ENCODE measurements at regions not wholly inside any gene's neighbourhood (a gene's known extent, or its start where the extent isn't known, plus 50 kb on each side); places are given as distances from the start of the nearest gene placed in this dataset.

- H3K27ac Mint-ChIP-seq: no peak overlapping the region
- ATAC-seq (replicated peaks): no peak
These were observed 75.8 kb upstream of the CCDC160 start for GRCh38 chrX:134161162-134161561.

GRCh38 chrX:134162032-134162431 is 75.0 kb upstream of the CCDC160 start:
- Mint-ChIP-seq H3K9me3 (no peaks in the 10 kb centered on the region), H3K36me3 (ENCODE audit: low read depth) (no peaks in the 10 kb centered on the region), H3K27me3 (no peaks in the 10 kb centered on the region), H3K27ac (no peak overlapping the region), H3K4me1 (peaks cover 6% of the 10 kb centered on the region), H3K4me3 (no peak overlapping the region)
- no peak for ATAC-seq (replicated peaks)

More at GRCh38 chrX:134161162-134161561, 75.8 kb upstream of the CCDC160 start:
- Mint-ChIP-seq H3K4me1 (peaks cover 6% of the 10 kb centered on the region), H3K4me3 (no peak overlapping the region), H3K9me3 (no peaks in the 10 kb centered on the region), H3K36me3 (ENCODE audit: low read depth) (no peaks in the 10 kb centered on the region), H3K27me3 (no peaks in the 10 kb centered on the region)

GRCh38 chrX:134163836-134164235 is 73.1 kb upstream of the CCDC160 start:
- H3K36me3 Mint-ChIP-seq (ENCODE audit: low read depth): no peaks in the 10 kb centered on the region

GRCh38 chrX:134167591-134168203 is 69.3 kb upstream of the CCDC160 start:
- no peaks in the 10 kb centered on the region for H3K27me3 Mint-ChIP-seq
- no peaks in the 10 kb centered on the region for H3K9me3 Mint-ChIP-seq
- no peaks in the 10 kb centered on the region for H3K36me3 Mint-ChIP-seq (ENCODE audit: low read depth)
- H3K4me1 Mint-ChIP-seq: peaks cover 5% of the 10 kb centered on the region
- H3K4me3 Mint-ChIP-seq: no peak overlapping the region
- no peak for ATAC-seq (replicated peaks)
- H3K27ac Mint-ChIP-seq: no peak overlapping the region

More at GRCh38 chrX:134163836-134164235, 73.1 kb upstream of the CCDC160 start:
- Mint-ChIP-seq H3K27me3 (no peaks in the 10 kb centered on the region), H3K4me3 (no peak overlapping the region), H3K27ac (no peak overlapping the region), H3K9me3 (no peaks in the 10 kb centered on the region), H3K4me1 (peaks cover 2% of the 10 kb centered on the region)
- ATAC-seq (replicated peaks): no peak

GRCh38 chrX:134171661-134172587 is 65.1 kb upstream of the CCDC160 start:
- Mint-ChIP-seq H3K27me3 (peaks cover 8% of the 10 kb centered on the region), H3K4me3 (peak overlapping the region; percentile 91), H3K9me3 (no peaks in the 10 kb centered on the region), H3K4me1 (peaks cover 5% of the 10 kb centered on the region), H3K36me3 (ENCODE audit: low read depth) (no peaks in the 10 kb centered on the region), H3K27ac (no peak overlapping the region)
- ATAC-seq (replicated peaks): peak; percentile 56

GRCh38 chrX:134172588-134173259 is 64.3 kb upstream of the CCDC160 start:
- H3K27me3 Mint-ChIP-seq: peaks cover 8% of the 10 kb centered on the region
- peak overlapping the region; percentile 91 for H3K4me3 Mint-ChIP-seq
- peaks cover 5% of the 10 kb centered on the region for H3K4me1 Mint-ChIP-seq
- no peaks in the 10 kb centered on the region for H3K9me3 Mint-ChIP-seq
- no peaks in the 10 kb centered on the region for H3K36me3 Mint-ChIP-seq (ENCODE audit: low read depth)
- H3K27ac Mint-ChIP-seq: peak overlapping the region; percentile 81
- peak; percentile 60 for ATAC-seq (replicated peaks)

- peaks cover 8% of the 10 kb centered on the region for H3K27me3 Mint-ChIP-seq
- H3K4me1 Mint-ChIP-seq: peaks cover 5% of the 10 kb centered on the region
- peak overlapping the region; percentile 91 for H3K4me3 Mint-ChIP-seq
- no peaks in the 10 kb centered on the region for H3K36me3 Mint-ChIP-seq (ENCODE audit: low read depth)
- no peak for ATAC-seq (replicated peaks)
- H3K27ac Mint-ChIP-seq: no peak overlapping the region
- H3K9me3 Mint-ChIP-seq: no peaks in the 10 kb centered on the region
These were observed 63.3 kb upstream of the CCDC160 start for GRCh38 chrX:134173541-134174272.

- H3K4me1 Mint-ChIP-seq: peaks cover 5% of the 10 kb centered on the region
- ATAC-seq (replicated peaks): no peak
- no peaks in the 10 kb centered on the region for H3K9me3 Mint-ChIP-seq
- no peak overlapping the region for H3K27ac Mint-ChIP-seq
- H3K27me3 Mint-ChIP-seq: peaks cover 8% of the 10 kb centered on the region
- H3K36me3 Mint-ChIP-seq (ENCODE audit: low read depth): no peaks in the 10 kb centered on the region
- H3K4me3 Mint-ChIP-seq: peak overlapping the region; percentile 91
These were observed 62.7 kb upstream of the CCDC160 start for GRCh38 chrX:134174273-134174660.

GRCh38 chrX:134174859-134175258 is 62.1 kb upstream of the CCDC160 start:
- Mint-ChIP-seq H3K9me3 (no peaks in the 10 kb centered on the region), H3K4me1 (peaks cover 5% of the 10 kb centered on the region), H3K27me3 (peaks cover 8% of the 10 kb centered on the region)

GRCh38 chrX:134177527-134177926 is 59.5 kb upstream of the CCDC160 start:
- H3K27ac Mint-ChIP-seq: no peak overlapping the region
- no peak for ATAC-seq (replicated peaks)
- H3K4me1 Mint-ChIP-seq: no peaks in the 10 kb centered on the region
- H3K9me3 Mint-ChIP-seq: no peaks in the 10 kb centered on the region
- no peaks in the 10 kb centered on the region for H3K36me3 Mint-ChIP-seq (ENCODE audit: low read depth)
- no peak overlapping the region for H3K4me3 Mint-ChIP-seq
- peaks cover 13% of the 10 kb centered on the region for H3K27me3 Mint-ChIP-seq

More at GRCh38 chrX:134174859-134175258, 62.1 kb upstream of the CCDC160 start:
- Mint-ChIP-seq H3K36me3 (ENCODE audit: low read depth) (no peaks in the 10 kb centered on the region), H3K4me3 (no peak overlapping the region), H3K27ac (no peak overlapping the region)
- no peak for ATAC-seq (replicated peaks)

GRCh38 chrX:134180601-134181274 is 56.2 kb upstream of the CCDC160 start:
- Mint-ChIP-seq H3K4me3 (no peak overlapping the region), H3K36me3 (ENCODE audit: low read depth) (no peaks in the 10 kb centered on the region), H3K9me3 (no peaks in the 10 kb centered on the region), H3K27me3 (peaks cover 5% of the 10 kb centered on the region), H3K27ac (no peak overlapping the region), H3K4me1 (no peaks in the 10 kb centered on the region)
- no peak for ATAC-seq (replicated peaks)

GRCh38 chrX:134181275-134181660 is 55.7 kb upstream of the CCDC160 start:
- Mint-ChIP-seq H3K4me1 (no peaks in the 10 kb centered on the region), H3K27me3 (peaks cover 5% of the 10 kb centered on the region), H3K36me3 (ENCODE audit: low read depth) (no peaks in the 10 kb centered on the region), H3K27ac (no peak overlapping the region), H3K9me3 (no peaks in the 10 kb centered on the region), H3K4me3 (no peak overlapping the region)
- no peak for ATAC-seq (replicated peaks)

GRCh38 chrX:134183665-134184064 is 53.3 kb upstream of the CCDC160 start:
- ATAC-seq (replicated peaks): no peak
- no peak overlapping the region for H3K27ac Mint-ChIP-seq
- H3K27me3 Mint-ChIP-seq: peaks cover 5% of the 10 kb centered on the region
- H3K4me1 Mint-ChIP-seq: peaks cover 5% of the 10 kb centered on the region
- H3K9me3 Mint-ChIP-seq: no peaks in the 10 kb centered on the region
- no peak overlapping the region for H3K4me3 Mint-ChIP-seq
- no peaks in the 10 kb centered on the region for H3K36me3 Mint-ChIP-seq (ENCODE audit: low read depth)

- Mint-ChIP-seq H3K27ac (no peak overlapping the region), H3K4me3 (no peak overlapping the region), H3K27me3 (peaks cover 9% of the 10 kb centered on the region), H3K4me1 (peaks cover 5% of the 10 kb centered on the region), H3K36me3 (ENCODE audit: low read depth) (no peaks in the 10 kb centered on the region), H3K9me3 (no peaks in the 10 kb centered on the region)
- ATAC-seq (replicated peaks): no peak
These were observed 52.0 kb upstream of the CCDC160 start for GRCh38 chrX:134184936-134185335.
